GM12801 (cell line): ENCODE measurements at regions not wholly inside any gene's neighbourhood (a gene's known extent, or its start where the extent isn't known, plus 50 kb on each side); places are given as distances from the start of the nearest gene placed in this dataset.

Source experiments
- CTCF ChIP-seq: IDR thresholded peaks from one replicate; pipeline ENCODE4 v1.5.1; 2011; ENCODE audit warnings: control low read depth; ENCODE audit not compliant: insufficient read length; ENCODE audit errors: extremely low read depth

- TF ChIP-seq CTCF = no peak
Measured at GRCh38 chr5:34586117-34586885, 69.8 kb upstream of the RAI14 start.

- TF ChIP-seq CTCF = no peak
Measured at GRCh38 chr5:34587355-34588241, 68.5 kb upstream of the RAI14 start.

- no peak for TF ChIP-seq CTCF
Measured at GRCh38 chr5:34589832-34590231, 66.3 kb upstream of the RAI14 start.

DNA sequence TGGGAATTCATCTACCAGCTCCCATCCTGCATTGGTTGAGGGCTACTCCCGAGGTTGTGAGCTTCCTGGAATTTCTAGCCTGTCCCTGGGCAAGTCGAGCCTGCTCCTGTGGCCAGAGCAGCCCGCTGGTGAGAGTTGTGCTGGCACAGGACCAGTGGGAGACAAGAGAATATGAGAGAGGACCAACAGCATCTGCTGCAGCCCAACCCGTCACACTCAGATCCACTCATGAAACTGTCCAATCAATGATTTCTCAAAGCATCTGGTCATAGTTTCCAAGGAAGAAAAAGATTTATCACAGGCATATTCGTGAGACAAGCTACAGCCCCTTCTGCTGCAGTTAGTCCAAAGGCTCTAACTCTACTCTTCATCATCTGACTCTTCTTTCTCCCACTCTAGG is 64.4 kb upstream of the RAI14 start:
- TF ChIP-seq CTCF = no peak

GRCh38 chr5:34597034-34598027 is 58.8 kb upstream of the RAI14 start:
- TF ChIP-seq CTCF = no peak

DNA sequence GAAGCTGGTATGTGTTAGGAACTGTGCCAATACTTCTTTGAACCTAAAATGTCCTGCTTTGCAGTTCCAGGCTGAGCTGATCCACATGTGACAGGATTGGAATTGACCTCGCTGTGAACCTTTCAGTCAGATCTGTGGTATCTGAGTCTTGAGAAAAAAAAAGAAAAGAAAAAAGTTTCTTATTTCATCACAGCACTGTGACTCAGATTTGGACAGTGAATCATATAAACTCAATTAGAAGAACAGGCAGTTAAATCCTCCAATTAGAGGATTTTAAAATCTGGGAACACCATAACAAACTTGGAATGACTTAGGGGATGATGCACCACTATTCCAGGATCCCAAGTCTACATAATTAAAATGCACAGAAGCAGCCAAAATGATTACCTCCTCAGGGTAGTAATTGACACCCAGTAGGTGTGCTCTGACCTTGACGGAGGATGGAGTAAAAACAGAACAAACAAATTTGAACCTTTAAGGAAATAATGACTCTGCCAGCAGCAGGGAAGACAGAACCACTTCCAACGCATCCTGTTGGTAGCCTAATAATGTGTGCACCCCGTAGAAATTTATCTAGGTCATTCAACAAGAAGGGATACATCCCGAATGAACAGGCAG is 57.8 kb upstream of the RAI14 start:
- no peak for TF ChIP-seq CTCF
